ENCODE measurements at regions not wholly inside any gene's neighbourhood (a gene's known extent, or its start where the extent isn't known, plus 50 kb on each side); places are given as distances from the start of the nearest gene placed in this dataset.

- no peaks in the 10 kb centered on the region for H3K36me3 ChIP-seq (ENCODE audit: insufficient read depth in 1 of 2, low read depth in 1 of 2)
- no peak for ATAC-seq
Measured at GRCh38 chr4:23219779-23220408, 527.2 kb downstream of the GBA3 start.

GRCh38 chr4:23213198-23213597, 520.5 kb downstream of the GBA3 start:
- WGBS, 3 donors, result 60 to 69% (median 65%) methylated on average over 2 of the region's 2 CpGs
- Histone ChIP-seq H3K27me3 (ENCODE audit: insufficient read depth in 3 of 3, low read length in 2 of 3) (no peaks in the 10 kb centered on the region), H3K9me3 (no peaks in the 10 kb centered on the region), H3K36me3 (ENCODE audit: insufficient read depth in 1 of 2, low read depth in 1 of 2) (no peaks in the 10 kb centered on the region), H3K4me1 (no peaks in the 10 kb centered on the region), H3K4me3 (no peak overlapping the region), H3K27ac (no peak overlapping the region)
- no peak for TF ChIP-seq CTCF (IDR thresholded peaks at IDR 0.05)
- intact Hi-C loops (cut with DNase I), result no loop called here
- ATAC-seq (no peak), DNase-seq (no peak)

More at GRCh38 chr4:23219779-23220408, 527.2 kb downstream of the GBA3 start:
- Histone ChIP-seq H3K9me3 (no peaks in the 10 kb centered on the region), H3K27me3 (ENCODE audit: insufficient read depth in 3 of 3, low read length in 2 of 3) (no peaks in the 10 kb centered on the region), H3K4me3 (no peak overlapping the region), H3K4me1 (no peaks in the 10 kb centered on the region), H3K27ac (no peak overlapping the region)
- no peak for DNase-seq
- no peak for TF ChIP-seq CTCF (IDR thresholded peaks at IDR 0.05)
- WGBS, 3 donors, result 71 to 80% (median 78%) methylated on average over 3 of the region's 3 CpGs
- intact Hi-C loops (cut with DNase I), result no loop called here

GRCh38 chr4:23212558-23212957, 519.8 kb downstream of the GBA3 start:
- intact Hi-C loops (cut with DNase I), result no loop called here
- no peak overlapping the region for H3K27ac ChIP-seq
- no peak overlapping the region for H3K4me3 ChIP-seq
- H3K36me3 ChIP-seq (ENCODE audit: insufficient read depth in 1 of 2, low read depth in 1 of 2), result no peaks in the 10 kb centered on the region
- DNase-seq, result no peak
- no peak for TF ChIP-seq CTCF (IDR thresholded peaks at IDR 0.05)
- WGBS, 3 donors, result 15 to 24% (median 21%) methylated on average over 4 of the region's 4 CpGs
- H3K27me3 ChIP-seq (ENCODE audit: insufficient read depth in 3 of 3, low read length in 2 of 3), result no peaks in the 10 kb centered on the region
- H3K4me1 ChIP-seq, result no peaks in the 10 kb centered on the region
- no peaks in the 10 kb centered on the region for H3K9me3 ChIP-seq
- ATAC-seq, result peak in 1 of 4 donors; percentile 53

GRCh38 chr4:23207059-23207458, 514.3 kb downstream of the GBA3 start:
- intact Hi-C loops (cut with DNase I), result no loop called here
- DNase-seq, result no peak
- no peak for ATAC-seq
- Histone ChIP-seq H3K36me3 (ENCODE audit: insufficient read depth in 1 of 2, low read depth in 1 of 2) (no peaks in the 10 kb centered on the region), H3K27ac (no peak overlapping the region), H3K9me3 (peaks cover 11% of the 10 kb centered on the region), H3K4me1 (no peaks in the 10 kb centered on the region), H3K4me3 (no peak overlapping the region), H3K27me3 (ENCODE audit: insufficient read depth in 3 of 3, low read length in 2 of 3) (no peaks in the 10 kb centered on the region)
- 87 to 89% (median 87%) methylated on average over 1 of the region's 1 CpG for WGBS, 3 donors
- no peak for TF ChIP-seq CTCF (IDR thresholded peaks at IDR 0.05)

- no peak for TF ChIP-seq CTCF (IDR thresholded peaks at IDR 0.05)
- H3K27ac ChIP-seq, result no peak overlapping the region
- H3K9me3 ChIP-seq, result peaks cover 11% of the 10 kb centered on the region
- H3K4me3 ChIP-seq, result no peak overlapping the region
- no peaks in the 10 kb centered on the region for H3K27me3 ChIP-seq (ENCODE audit: insufficient read depth in 3 of 3, low read length in 2 of 3)
- ATAC-seq, result no peak
- H3K36me3 ChIP-seq (ENCODE audit: insufficient read depth in 1 of 2, low read depth in 1 of 2), result no peaks in the 10 kb centered on the region
- H3K4me1 ChIP-seq, result no peaks in the 10 kb centered on the region
- 78 to 85% (median 78%) methylated on average over 8 of the region's 8 CpGs for WGBS, 3 donors
- intact Hi-C loops (cut with DNase I), result no loop called here
- DNase-seq, result no peak
Measured at GRCh38 chr4:23202712-23203247, 510.0 kb downstream of the GBA3 start.

All from psoas muscle (tissue), 7 donors.